ENCODE measurements at regions not wholly inside any gene's neighbourhood (a gene's known extent, or its start where the extent isn't known, plus 50 kb on each side); places are given as distances from the start of the nearest gene placed in this dataset.
"Not testable (repeated sequence)": the region's sequence is repeated elsewhere in the genome, so short reads cannot be mapped to it uniquely, and the experiment has no call there.

DNA sequence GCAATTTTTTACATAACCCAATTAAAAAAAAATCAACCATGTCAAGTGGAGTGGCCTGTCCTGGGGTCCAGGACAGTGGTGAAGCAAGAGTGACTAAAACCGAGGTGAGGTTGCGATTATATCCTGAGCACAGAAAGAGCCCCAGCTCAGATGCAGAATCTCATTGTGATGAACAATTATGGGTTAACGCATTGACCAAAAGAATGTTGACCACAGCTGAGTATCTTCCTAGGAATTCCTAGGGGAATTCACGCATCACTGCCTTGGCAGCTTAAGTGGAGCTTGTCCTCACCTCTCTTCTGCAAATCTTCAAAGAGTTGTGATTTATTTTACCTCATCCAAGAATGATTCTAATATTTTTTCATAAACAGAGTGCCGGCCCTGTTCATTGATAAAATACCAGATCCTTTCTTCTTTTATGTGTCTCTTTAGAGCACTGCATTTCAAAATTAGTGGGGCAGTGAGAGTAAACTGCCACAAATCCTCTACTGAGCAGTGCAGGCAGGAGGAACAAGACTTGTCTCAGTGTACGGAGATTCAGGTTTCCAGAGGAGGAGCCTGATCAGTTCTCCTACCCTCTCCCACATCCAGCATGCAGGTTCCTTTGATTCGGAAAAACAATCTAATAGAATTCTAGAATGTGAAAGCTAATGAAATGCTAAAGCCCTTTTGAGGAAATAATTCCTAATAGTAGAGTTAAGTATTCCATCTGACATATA is 60.1 kb upstream of the ZNF184 start:
- no peak for DNase-seq

DNA sequence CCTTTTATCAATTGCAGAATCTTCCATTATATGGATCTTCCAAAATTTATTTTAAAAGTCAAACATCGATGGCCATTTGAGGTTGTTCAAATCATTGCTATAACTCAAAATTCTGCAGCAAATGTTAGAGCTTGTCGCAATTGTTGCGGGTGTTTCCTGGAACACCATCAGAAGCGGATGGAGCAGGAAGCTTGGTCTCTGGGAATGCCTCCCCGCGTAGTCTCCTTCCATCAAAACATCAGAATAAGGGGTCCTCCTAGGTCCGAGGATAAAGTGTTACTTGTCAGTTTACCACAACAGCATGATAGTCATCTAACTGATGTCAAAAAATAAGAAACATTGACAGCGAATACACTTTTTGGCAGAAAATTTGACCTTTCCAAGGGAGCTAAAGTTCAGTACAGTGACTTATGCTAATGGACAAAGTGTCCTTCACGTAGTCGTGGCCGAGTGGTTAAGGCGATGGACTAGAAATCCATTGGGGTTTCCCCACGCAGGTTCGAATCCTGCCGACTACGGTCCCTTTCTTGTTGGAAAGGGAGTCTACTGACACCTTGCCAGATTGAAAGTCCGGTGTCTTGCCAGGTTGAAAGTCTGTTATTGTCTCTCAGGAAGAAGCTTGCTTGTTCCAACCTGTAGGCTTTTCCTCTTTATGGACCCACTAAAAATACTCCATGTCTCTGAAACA is 59.0 kb upstream of the ZNF184 start:
- no peak for DNase-seq

GRCh38 chr6:27529796-27530195 is 56.9 kb upstream of the ZNF184 start:
- DNase-seq = not testable (repeated sequence)

DNA sequence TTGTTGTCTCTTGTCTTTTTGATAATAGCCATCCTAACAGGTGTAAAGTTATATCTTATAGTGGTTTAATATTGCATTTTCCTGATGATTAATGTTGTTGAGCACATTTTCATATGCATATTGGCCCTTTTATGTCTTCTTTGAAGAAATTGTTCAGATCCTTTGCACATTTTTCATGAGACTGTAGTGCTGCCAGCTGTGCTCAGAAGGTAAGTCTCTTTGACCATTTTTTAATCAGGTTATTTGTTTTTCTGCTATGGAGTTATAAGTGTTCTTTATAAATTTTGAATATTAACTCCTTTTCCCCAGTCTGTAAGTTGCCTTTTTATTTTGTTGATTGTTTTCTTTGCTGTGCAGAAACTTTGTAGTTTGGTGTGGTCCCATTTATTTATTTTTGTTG is 55.8 kb upstream of the ZNF184 start:
- DNase-seq = no peak
